HG03571 (cell line): ENCODE measurements at regions not wholly inside any gene's neighbourhood (a gene's known extent, or its start where the extent isn't known, plus 50 kb on each side); places are given as distances from the start of the nearest gene placed in this dataset.

ENCODE experiments used
- ATAC-seq: cut with Tn5 transposase; IDR thresholded peaks from one replicate; pipeline ENCODE4 v1.9.1; 2021; ENCODE audit not compliant: unreplicated experiment

DNA sequence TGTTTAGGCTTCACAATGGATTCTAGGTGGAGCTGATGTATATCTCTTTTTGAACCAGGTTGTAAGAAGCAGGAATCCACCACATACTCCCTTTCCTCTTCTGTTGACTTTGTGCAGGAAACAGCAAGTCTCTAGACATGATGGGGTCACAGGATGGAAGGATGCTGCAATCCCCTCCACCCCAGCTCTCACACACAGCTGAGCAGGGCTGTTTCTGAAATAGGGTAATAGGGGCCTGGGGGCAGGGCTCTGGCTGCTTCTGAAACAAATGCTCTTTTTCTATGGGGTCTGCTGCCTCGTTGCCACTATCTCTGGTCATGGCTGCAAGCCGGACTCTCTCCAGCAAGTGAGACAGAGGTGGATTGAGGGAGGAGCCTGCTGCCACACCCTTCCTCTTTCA lies 148.9 kb downstream of the SOX11 start:
- no peak for ATAC-seq

DNA sequence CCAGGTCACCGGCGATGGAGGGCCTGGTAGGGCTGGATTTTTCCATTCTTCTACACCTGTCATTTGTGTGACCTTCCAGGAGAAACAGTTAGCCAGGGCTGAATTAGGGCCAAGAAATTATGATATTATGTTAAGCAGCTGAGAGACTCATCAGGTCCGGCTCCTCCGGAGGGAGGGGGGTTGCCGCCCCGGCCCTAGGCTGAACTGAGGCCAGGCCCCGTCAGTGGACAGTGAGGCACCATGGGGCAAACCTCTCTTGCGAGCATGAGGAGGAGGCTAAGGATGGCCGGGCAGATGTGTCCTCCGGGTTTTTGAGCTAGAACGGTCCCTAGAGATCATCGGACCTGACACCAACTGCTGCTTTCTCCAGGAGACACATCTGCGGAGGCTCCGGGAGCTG lies 150.1 kb downstream of the SOX11 start:
- ATAC-seq = no peak

DNA sequence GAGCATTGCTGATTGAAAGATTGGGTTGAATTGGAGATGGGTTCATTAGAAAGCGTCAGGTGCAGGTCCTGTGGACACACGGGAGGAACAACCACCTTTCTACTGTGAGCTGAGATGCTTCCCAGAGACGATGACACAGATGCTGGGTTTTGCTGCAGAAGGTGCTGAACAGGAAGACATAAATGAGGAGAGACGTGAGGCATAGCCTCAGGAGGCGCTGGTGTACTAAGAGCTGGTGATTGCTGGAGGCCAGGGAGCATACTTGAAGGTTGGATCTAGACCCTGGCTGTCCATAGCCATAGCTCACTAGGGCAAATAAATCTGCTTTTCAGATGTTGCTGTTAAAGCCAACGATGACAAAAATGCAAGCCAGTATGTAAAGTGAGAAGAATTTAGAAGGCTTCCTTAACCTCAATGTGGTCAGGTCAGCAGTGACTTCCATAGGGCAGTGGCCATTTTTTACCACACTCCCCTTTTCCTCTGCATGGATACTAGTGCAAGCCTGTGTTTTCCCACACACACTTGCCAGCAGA lies 153.7 kb downstream of the SOX11 start:
- no peak for ATAC-seq

DNA sequence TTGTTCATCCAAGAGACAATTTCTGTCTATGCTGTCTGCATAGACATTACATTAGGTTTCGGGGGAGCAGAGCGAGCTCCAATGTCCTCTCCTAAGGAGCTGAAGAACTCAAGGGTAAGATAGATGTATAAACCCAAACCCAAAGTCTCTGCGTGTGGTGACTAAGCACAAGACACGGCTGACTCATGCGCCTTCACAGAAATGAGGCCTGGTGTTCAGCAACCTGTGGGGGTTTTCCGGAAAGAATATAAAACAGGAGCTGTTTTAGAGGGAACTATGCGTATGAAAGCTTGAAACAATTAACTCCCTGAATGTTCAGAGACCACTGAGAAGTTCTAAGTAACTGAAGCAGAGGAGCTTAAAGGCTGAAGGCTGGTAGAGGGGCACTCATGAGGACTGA lies 154.7 kb downstream of the SOX11 start:
- ATAC-seq = no peak

DNA sequence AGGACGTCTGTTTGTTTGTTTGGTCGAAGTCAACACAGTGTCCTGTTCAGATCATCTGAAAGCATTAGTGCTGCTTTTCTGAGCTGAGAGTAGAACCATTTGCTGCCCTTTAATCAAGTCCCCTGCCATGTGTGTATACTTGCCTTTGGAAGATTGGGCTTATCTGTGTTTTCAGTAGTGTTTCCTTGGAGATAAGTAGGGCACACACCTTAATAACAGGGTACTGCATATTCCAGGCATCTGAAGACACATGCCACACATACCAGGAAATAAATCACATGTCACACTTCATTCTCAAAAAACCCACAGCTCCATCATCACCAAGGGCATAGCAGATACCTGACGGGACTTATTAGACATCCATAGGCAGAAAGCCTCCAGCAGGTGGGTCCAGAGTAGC lies 157.4 kb downstream of the SOX11 start:
- ATAC-seq = no peak

DNA sequence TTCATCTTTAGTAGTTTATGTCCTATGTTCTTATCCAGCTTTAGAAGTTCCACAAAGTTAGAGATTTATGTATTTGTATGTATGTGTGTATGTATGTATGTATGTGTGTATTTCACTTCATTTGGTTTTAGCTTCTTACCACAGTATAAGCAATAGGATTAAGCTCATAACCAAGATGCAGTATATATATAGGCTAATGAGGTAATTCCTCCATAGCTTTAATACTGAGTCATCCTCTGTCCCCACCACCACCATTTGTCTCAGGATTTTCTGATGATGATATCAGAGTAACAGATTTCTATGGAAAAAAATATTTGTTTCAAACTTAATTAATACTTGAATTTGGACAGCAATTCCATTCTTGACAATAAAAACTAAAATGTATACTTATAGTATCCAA lies 159.2 kb downstream of the SOX11 start:
- ATAC-seq = no peak

DNA sequence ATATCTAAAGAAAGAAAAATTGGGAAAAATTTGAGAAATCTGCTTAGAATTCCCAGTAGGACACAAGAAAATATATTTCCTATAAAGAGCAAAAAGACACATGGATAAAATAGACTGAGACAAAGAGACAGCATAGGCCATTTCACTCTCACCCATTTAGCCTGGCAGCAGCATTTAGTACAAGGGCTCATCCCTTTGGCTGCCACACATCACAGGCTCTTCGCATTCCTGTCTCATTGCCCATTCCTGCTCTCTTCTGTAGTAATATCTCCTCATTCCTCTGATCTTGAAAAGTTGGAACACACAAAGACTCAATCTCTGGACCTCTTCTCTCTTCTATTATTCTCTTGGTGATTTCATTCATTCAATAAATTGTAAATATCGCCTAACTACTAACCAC lies 162.6 kb downstream of the SOX11 start:
- ATAC-seq = no peak

DNA sequence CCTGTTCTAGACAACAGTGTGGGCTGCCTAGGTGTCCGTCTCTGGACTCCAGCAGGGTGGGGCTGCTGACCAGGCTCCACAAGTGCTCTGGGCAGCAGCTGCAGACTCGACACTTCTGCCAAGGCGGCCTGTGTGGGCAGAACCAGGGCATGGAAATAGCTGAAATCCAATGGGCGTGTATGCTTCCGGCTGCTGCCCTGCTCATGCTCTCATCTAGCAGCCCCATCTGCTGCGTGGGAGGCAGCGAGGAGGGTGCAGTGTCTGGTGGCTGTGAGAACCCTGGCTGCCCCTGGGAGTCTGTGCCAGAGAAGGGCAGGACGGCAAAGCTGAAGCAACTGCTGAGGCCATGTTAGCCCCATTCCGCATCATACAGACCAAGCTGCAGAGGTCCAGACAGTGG lies 174.9 kb downstream of the SOX11 start:
- no peak for ATAC-seq

DNA sequence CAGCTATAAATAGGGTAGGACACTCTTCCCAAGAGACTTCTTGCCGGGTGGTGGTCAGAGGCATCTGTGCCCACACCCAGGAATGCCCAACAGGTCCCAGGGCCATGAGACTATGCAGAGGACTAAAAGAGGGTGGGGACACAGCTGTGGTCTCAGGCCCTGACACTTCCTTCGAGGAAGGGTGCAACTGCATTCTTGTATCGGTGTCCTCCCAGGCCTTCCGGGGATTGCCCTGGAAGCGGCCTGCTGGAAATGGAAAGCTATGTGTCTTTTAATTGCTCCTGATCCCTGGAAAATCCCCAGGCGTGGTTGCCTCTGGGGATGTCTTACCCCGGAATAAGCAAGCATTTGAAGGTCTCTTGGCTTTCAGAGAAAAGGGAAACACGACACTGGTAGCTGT lies 176.7 kb downstream of the SOX11 start:
- ATAC-seq = no peak

DNA sequence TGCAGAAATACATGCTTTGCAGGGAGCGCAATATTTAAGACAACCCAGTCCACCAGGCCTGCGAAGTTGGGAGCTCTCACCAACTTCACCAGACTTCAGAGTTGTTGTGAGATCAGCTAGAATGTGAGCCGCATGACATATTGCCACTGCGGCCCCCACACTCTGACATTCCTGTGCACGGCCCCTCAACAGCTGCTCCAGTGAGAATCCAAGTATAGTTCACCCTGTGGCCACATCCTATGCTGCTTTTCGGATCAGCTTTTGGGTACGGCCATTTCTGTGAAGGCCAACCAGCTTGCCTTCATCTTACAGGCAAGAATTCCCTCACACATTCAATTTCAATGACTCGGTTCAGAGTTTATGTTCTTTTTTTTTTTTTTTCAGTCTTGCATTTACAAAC lies 177.8 kb downstream of the SOX11 start:
- ATAC-seq = no peak

DNA sequence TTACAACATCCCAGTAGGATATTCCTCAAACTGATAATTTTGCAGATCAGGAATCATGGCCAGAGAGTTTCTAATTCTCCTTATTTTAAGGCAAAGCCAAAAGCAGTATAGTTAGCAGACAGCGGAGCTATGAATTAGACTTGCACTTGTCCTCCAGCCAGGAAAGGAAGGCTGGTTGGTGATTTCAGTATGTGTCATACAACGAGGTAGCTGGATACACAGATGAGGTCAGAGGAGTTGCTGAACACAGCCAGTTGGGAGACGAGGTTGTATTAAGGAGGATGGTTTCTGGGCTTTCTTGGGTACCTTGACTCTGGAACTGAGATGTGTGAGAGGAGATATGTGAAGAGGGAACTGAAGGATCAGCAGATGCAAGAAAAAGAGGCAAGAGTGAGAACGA lies 185.2 kb downstream of the SOX11 start:
- ATAC-seq = no peak

DNA sequence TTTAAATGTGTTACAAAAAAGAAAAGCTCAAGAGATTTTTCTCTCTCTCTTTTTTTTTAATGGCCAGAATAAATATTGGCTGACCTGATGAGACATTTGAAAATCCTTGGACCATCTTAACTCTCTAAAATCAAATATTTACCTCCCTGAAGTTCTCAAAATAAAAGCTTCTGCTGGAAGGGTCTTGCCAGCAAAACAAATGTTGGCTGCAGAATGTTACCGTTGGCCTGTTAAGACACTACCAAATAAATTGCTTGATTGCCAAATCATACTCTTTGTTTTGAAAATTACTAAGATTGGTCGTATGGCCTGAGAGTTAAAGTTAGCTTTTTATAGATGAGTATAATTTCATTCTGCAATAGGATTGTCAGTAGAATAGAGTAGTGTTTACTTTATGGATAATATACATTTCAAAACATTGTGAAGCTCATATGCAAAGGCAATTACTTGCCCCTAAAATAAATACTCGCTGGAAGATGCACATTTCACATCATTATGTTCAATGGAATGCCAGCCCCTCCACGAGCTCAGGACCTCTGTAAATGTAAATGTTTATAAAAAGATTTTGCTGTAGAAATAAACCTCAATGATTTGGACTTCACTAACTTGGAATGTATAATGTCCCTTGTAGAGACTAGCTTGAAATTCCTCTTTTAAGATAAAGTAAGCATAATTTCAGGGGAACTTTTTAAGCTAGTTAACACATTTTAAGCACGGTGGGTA lies 193.4 kb downstream of the SOX11 start:
- ATAC-seq = no peak

DNA sequence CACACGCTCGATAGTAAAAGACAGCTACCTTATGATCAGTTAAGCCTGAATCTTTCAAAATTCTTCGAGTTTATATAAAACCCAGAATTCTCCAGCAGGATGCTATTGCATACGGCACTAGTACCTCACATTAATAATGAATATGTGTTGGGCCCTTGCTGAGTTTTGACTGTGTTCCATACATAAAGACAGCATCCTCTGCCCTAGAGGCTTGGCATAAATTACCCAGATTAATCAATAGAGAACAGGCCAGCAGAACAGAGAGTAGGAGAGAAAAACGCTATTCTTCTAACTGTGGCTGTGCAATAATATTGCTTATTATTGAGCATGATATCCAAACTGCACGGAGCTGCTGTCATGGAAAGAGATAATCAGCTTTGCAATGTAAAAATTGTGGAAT lies 194.3 kb downstream of the SOX11 start:
- ATAC-seq = no peak

DNA sequence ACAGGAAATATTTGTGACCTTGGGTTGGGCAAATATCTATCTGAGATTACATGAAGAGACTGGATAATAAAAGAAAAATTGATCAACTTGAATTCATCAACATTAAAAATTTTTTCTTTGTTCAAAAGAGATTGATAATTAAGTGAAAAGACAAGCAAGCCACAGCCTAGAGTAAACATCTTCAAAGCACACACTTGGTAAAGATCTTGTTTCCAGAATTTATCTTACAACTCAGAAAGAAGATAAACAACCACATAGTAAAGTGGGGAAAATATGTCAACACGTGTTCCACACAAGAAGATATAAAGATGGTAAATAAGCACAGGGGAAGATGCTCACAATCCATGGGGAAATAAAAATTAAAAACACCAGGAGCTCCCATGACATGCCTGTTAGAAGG lies 195.9 kb downstream of the SOX11 start:
- ATAC-seq = no peak

DNA sequence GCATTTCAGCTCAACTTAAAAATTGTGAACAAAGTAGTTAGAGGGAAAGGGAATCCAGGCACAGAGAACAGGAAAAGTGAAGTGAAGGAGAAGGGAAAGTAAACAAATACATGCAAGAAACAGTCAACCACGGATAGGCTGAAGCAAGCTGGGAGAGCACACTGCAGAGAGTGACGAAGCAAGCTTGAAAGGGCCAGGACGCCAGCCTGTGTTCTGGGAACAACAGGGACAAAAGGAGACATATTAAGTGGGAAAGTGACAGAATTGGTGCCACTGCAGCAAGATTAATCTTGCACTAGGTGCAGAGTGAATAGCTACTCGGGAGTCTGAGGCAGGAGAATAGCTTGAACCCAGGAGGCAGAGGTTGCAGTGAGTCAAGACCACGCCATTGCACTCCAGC lies 197.3 kb downstream of the SOX11 start:
- no peak for ATAC-seq

DNA sequence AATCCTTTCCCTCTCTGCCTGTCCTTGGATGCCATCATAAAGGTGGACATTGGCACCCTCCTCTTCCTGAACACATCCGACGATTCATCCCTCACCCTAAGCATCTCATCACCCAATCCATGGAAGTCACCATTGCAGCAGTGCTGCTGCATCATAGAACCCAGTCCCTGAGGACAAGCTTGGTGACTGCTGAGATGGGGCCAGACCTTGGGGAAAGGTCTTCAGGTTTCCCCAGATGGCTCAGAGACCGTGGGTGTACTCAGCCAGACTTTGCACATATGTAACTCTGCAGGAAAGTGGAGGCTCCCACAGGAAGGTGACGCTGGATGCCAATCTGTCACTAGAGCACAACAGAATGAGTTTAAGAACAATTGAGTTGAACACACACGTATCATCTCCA lies 202.2 kb downstream of the SOX11 start:
- no peak for ATAC-seq

DNA sequence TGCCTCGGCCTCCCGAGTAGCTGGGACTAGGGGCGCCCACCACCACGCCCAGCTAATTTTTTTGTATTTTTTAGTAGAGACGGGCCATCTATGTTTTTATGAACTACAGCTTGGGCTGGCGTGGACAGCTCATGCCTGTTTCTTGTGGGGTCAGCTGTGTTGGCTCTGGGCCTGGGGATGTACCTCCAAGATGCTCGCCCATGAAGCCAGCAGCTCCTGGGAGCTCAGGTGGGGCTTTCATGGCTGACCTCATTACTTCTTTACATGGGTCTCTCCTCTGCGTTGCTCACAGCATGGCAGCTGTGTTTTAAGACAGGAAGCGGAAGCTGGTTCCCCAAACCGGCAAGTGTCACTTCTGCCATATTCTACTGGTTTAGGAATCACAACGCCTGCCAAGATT lies 203.1 kb downstream of the SOX11 start:
- ATAC-seq = no peak

DNA sequence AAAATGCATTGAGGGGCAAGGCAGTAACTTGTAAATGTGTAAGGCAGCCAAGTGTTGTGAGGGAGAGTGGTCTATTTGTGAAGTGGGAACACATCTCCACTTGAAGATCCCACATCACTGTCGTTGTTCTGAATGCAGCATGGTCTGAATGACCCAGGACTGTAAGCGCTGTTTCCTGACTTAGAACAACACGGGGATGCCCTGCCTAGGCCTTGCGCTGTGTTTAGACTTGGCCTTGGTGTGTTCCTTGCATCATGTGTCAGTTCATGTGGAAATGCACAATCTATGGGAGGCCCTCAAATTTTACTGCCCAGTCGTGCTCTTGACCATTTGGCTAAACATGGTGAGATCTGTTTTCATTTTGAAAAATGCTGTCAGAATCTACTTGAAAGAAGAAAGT lies 205.1 kb downstream of the SOX11 start:
- no peak for ATAC-seq

DNA sequence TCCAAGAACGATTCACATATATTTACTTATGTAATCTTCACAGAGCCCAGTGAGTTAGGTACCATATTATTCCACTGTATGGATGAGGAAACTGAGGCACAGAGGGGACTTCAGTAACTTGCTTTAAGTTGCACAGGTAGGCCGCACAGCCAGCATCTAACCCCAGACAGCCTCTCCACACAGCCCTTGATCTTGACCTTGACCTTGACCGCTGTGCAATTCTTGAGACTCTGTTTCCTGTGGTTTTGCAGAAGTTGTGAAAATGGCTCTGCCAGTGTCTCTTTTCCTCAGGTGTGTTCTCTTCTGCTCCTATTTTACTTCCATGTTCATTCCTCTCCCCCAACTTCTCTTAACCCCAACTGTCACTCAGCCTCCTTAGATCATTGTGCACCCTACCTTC lies 206.5 kb downstream of the SOX11 start:
- ATAC-seq = no peak

DNA sequence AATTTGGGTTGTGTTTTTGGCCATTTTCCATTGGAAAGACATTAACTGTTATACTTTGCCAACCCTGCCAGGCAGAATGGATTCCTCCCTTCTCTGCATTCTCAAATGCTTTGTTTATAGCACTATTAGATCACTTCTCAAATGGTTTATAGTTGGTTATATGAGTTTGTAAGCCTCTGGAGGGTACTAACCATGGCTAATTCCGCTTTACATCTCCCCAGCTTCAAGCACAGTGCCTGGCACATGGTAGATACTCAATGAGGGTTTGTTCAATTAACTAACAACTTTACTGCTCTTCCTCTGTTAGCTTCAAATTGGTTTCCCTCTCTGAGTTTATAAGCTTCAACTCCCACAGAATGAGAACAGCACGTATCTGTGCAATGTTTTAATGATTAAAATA lies 213.5 kb downstream of the SOX11 start:
- no peak for ATAC-seq

DNA sequence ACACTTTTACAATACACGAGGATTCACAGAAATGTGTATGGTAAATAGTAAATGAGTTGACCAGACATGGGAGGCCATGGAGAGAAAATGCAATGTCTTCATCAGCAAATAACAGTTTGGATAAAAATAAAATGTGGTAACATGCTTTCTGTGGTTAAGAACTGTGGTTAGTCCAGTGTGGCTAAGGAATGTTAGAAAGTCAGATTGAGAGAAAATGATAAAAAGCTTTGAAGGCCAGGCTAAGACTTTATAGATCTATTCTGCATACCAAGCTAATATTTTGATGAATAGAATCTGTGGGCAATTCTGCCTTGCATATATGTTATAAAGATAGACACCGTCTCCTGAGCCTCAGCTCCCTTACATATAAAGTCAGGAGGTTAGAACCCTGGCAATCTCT lies 215.9 kb downstream of the SOX11 start:
- ATAC-seq = no peak

DNA sequence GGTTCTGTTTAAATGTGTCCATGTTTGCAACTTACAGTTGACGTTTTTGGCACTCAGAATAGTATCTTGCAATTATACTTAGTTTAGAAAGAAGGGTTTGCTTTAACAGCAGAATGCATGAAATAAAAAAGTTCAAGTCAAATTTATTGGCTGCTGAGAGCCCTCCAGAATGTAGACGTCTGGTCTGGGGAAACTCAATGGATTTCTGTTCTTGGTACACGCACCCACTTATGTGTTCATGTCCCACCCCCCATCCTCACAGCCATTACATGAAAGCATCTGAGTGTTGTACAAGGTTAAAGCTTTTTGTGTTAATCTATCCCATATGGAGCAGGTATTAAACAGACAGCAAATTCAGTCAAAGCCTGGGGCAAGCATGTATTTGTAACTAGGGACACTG lies 219.5 kb downstream of the SOX11 start:
- no peak for ATAC-seq

DNA sequence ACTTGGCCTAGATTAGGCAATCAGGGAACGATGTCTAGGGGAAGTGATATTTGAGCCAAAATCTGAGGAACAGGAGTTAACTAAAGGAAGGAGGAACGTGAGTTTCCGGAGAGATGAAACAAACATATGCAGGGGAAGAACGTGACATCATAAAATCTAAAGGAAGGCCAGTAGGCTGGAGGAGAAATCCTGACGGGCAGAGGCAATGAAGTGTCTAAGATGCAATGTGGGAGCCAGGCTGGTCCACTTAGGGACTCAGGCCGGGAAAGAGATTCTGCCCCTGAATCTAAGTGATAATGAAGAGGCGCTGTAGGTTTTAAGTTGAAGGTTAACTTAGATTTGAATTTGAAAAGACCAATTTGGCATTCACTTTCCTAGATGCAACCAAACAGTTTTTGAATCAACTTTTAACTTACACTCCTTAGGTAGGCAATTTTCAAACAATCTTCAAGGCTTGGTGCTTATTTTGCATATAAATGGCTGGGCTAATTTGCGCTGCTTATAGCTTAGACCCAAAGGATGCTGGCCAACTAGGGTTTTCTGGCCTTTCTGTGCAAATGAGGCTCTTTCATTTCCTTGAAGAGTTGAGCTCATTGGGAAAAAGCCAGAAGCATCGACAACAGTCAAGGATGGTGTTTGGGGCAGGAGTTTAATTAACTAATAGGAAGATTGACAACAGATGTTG lies 221.7 kb downstream of the SOX11 start:
- no peak for ATAC-seq
